Tibial nerve (tissue), 4 donors: ENCODE measurements at regions not wholly inside any gene's neighbourhood (a gene's known extent, or its start where the extent isn't known, plus 50 kb on each side); places are given as distances from the start of the nearest gene placed in this dataset.
A peak's percentile ranks its signal among the peaks of the same experiment; 100 is the strongest.

ENCODE experiments used
- CTCF ChIP-seq, 5 experiments: fragments of 200-600 bp in 3 of 5; fragments of 450-650 bp in 2 of 5; sonication (generic) in 3 of 5; IDR thresholded peaks; one replicate each; pipeline ENCODE4 v1.5.1; 2016 to 2019; ENCODE audit warnings: antibody characterized with exemption in 5 of 5, mild to moderate bottlenecking in 3 of 5, moderate library complexity in 2 of 5
- EP300 ChIP-seq, 2 donors: sonication (generic); formaldehyde crosslinking; IDR thresholded peaks; one replicate each; pipeline ENCODE4 v1.6.1; 2017; ENCODE audit warnings: antibody characterized with exemption in 2 of 2, mild to moderate bottlenecking in 1 of 2

DNA sequence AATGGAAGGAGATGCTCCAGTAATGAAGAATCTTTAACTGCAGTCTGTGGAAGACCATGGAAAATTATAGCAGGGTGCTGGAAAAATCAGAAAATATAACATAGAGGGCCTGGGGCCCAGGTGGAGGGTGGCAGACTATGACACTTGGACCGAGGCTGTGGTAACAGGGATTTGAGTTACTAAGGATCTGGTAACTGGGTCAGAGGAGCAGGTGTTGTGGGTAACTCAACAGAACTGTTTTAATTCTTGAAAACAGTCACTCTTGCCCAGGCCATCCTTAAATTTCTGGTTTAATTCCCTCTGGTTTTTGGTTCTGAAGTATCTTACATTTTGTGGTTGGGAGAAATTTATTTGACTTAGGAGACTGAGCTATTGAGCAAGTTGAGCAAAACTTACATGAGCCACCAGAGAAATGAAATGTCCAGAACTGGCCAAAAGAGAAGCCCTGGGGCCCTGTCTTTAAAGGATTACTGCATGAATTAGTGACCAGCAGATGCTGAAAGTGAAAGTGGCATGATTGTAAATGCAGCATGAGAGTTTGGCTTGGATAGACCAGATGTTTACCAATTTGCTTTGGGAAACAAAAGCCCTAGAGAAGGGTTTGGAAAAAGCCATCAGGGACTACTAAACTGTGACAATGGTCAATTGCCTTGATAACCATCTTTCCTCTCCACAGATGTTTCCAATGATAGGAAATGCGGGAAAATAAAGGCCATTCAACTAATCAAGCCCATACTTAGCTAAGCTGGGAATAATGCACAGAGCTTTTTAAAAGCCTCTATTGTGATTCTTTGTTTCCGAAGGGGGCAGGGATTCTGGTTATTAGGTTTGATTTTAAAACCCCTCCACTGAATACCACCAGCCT, 374.9 kb upstream of the TGFBR2 start:
- no peak for TF ChIP-seq CTCF (IDR thresholded peaks at IDR 0.05)
- peak in 1 of 2 donors; percentile 52 for TF ChIP-seq EP300 (IDR thresholded peaks at IDR 0.05)
